HepG2 (cell line): ENCODE measurements at regions not wholly inside any gene's neighbourhood (a gene's known extent, or its start where the extent isn't known, plus 50 kb on each side); places are given as distances from the start of the nearest gene placed in this dataset.

ENCODE experiments used
- ATF3 ChIP-seq: sonication (generic); formaldehyde crosslinking; IDR thresholded peaks from 2 replicates; pipeline ENCODE4 v1.4.0; 2020; ENCODE audit warnings: missing genetic modification reagents
- CREBL2 ChIP-seq: sonication (generic); formaldehyde crosslinking; IDR thresholded peaks from 2 replicates; pipeline ENCODE4 v1.8.1; 2023; ENCODE audit warnings: missing genetic modification reagents, mild to moderate bottlenecking, borderline replicate concordance
- KAT7 ChIP-seq: IDR thresholded peaks from 2 replicates; pipeline ENCODE4 v1.6.1; 2018; ENCODE audit warnings: borderline replicate concordance, missing compliant biosample characterization
- ZBTB7B ChIP-seq: sonication (generic); formaldehyde crosslinking; IDR thresholded peaks from 2 replicates; pipeline ENCODE4 v1.4.0; 2020; ENCODE audit warnings: missing genetic modification reagents
- TF ChIP-seq, protein P1 (sequence below): sonication (generic); formaldehyde crosslinking; IDR thresholded peaks from 2 replicates; pipeline ENCODE4 v1.5.0; 2020; ENCODE audit warnings: missing genetic modification reagents, mild to moderate bottlenecking, borderline replicate concordance
- TF ChIP-seq, protein P2 (sequence below): sonication (generic); formaldehyde crosslinking; IDR thresholded peaks from 2 replicates; pipeline ENCODE4 v1.5.0; 2020; ENCODE audit warnings: mild to moderate bottlenecking, missing genetic modification reagents, moderate library complexity
- TF ChIP-seq, protein P3 (sequence below): sonication (generic); formaldehyde crosslinking; IDR thresholded peaks from 2 replicates; pipeline ENCODE4 v1.4.0; 2020; ENCODE audit warnings: missing genetic modification reagents

GRCh38 chr7:87007038-87007437, 52.4 kb downstream of the ELAPOR2 start:
- no peak for TF ChIP-seq CREBL2 (CRISPR knock-in tag)
- TF ChIP-seq, protein P1, sequence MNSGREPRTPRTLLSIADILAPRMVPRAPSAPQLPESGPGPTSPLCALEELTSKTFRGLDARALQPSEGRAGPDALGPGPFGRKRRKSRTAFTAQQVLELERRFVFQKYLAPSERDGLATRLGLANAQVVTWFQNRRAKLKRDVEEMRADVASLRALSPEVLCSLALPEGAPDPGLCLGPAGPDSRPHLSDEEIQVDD = no peak
- TF ChIP-seq ATF3 (CRISPR knock-in tag) = no peak
- TF ChIP-seq ZBTB7B (CRISPR knock-in tag) = no peak
- TF ChIP-seq KAT7 (CRISPR knock-in tag) = no peak
- TF ChIP-seq, protein P2, sequence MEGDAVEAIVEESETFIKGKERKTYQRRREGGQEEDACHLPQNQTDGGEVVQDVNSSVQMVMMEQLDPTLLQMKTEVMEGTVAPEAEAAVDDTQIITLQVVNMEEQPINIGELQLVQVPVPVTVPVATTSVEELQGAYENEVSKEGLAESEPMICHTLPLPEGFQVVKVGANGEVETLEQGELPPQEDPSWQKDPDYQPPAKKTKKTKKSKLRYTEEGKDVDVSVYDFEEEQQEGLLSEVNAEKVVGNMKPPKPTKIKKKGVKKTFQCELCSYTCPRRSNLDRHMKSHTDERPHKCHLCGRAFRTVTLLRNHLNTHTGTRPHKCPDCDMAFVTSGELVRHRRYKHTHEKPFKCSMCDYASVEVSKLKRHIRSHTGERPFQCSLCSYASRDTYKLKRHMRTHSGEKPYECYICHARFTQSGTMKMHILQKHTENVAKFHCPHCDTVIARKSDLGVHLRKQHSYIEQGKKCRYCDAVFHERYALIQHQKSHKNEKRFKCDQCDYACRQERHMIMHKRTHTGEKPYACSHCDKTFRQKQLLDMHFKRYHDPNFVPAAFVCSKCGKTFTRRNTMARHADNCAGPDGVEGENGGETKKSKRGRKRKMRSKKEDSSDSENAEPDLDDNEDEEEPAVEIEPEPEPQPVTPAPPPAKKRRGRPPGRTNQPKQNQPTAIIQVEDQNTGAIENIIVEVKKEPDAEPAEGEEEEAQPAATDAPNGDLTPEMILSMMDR (CRISPR knock-in tag) = no peak
- TF ChIP-seq, protein P3, sequence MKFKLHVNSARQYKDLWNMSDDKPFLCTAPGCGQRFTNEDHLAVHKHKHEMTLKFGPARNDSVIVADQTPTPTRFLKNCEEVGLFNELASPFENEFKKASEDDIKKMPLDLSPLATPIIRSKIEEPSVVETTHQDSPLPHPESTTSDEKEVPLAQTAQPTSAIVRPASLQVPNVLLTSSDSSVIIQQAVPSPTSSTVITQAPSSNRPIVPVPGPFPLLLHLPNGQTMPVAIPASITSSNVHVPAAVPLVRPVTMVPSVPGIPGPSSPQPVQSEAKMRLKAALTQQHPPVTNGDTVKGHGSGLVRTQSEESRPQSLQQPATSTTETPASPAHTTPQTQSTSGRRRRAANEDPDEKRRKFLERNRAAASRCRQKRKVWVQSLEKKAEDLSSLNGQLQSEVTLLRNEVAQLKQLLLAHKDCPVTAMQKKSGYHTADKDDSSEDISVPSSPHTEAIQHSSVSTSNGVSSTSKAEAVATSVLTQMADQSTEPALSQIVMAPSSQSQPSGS (CRISPR knock-in tag) = no peak
